ENCODE measurements at regions not wholly inside any gene's neighbourhood (a gene's known extent, or its start where the extent isn't known, plus 50 kb on each side); places are given as distances from the start of the nearest gene placed in this dataset.

DNA sequence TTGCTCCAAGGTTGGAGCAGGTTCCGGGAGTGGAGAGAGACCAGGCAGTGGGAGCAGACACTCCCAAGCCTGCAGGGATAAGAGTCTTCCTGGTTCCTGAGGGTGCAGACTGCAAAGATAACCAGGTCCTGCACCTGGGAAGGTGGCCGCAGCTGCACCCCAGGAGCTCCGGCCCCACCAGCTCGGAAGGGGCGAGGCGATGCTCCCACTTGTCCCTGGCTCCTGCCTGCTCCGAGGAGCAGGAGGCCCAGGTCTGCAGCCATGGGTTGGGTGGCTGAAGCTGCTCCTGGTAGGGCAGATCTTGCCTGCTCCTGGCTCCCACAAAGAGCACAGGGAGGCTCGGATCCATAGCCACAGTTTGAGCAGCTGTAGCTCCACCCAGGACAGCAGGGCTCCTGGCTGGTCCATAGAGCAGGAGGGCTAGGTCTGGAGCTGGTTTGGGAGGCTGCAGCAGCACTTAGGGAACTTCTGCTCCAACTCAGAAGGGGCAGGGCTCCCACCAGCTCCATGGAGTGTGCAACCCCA, 251.6 kb upstream of the GPC6 start:
- no peak for DNase-seq
- no peaks in the 10 kb centered on the region for H3K4me1 Mint-ChIP-seq (ENCODE audit: low read depth)
- no peak for ATAC-seq
- ChIA-PET POLR2A (no interaction called here), CTCF (no interaction called here)
- no peak overlapping the region for H3K27ac Mint-ChIP-seq
- no peak overlapping the region for H3K4me3 Mint-ChIP-seq
- H3K27me3 Mint-ChIP-seq (ENCODE audit: low read depth): no peaks in the 10 kb centered on the region
- peaks cover 8% of the 10 kb centered on the region for H3K9me3 Mint-ChIP-seq (ENCODE audit: insufficient read depth)
- no peaks in the 10 kb centered on the region for H3K36me3 Mint-ChIP-seq (ENCODE audit: low read depth)

DNA sequence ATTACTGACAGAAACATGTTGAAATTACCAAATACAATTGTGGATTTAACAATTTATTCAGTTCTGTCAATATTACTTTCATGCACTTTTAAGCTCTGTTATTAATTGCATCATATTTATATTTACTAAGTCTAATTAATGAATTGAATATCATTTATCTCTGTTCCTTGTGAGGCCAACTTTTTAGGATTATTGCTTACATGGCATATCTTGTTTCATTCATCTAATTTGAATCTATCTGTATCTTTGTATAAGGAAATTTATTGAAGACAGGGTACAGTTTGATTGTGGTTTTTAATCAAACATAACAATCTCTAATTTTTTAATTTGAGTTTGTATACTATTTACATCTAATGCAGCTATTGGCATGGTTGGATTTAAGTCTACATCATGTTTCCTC, 249.9 kb upstream of the GPC6 start:
- no peak for ATAC-seq
- Mint-ChIP-seq H3K27ac (no peak overlapping the region), H3K4me3 (no peak overlapping the region), H3K4me1 (ENCODE audit: low read depth) (no peaks in the 10 kb centered on the region), H3K9me3 (ENCODE audit: insufficient read depth) (peaks cover 8% of the 10 kb centered on the region), H3K27me3 (ENCODE audit: low read depth) (no peaks in the 10 kb centered on the region), H3K36me3 (ENCODE audit: low read depth) (no peaks in the 10 kb centered on the region)
- POLR2A ChIA-PET: no interaction called here
- CTCF ChIA-PET: no interaction called here
- DNase-seq: no peak

- no peak for DNase-seq
- Mint-ChIP-seq H3K27me3 (ENCODE audit: low read depth) (no peaks in the 10 kb centered on the region), H3K4me1 (ENCODE audit: low read depth) (no peaks in the 10 kb centered on the region), H3K27ac (no peak overlapping the region), H3K4me3 (no peak overlapping the region), H3K36me3 (ENCODE audit: low read depth) (no peaks in the 10 kb centered on the region), H3K9me3 (ENCODE audit: insufficient read depth) (peaks cover 4% of the 10 kb centered on the region)
- ChIA-PET CTCF (no interaction called here), POLR2A (no interaction called here)
- ATAC-seq: no peak
Observed at GRCh38 chr13:92984151-92984550, 242.5 kb upstream of the GPC6 start.

DNA sequence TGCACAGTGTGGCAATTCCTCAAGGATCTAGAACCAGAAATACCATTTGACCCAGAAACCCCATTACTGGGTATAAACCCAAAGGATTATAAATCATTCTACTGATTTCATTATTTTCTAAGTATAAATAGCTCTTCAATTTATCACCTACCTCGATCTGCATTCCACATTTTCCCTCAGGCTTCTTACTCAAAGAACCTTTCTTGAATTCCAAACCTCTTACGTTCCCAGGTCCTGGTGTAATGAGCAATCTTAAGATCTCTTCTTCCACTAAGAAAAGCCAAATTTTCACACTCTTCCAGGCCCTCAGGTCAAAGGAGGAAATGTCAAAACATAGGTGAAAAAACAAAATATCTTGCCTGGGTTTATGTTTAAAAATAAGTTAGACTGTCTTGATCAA, 237.3 kb upstream of the GPC6 start:
- no peaks in the 10 kb centered on the region for H3K27me3 Mint-ChIP-seq (ENCODE audit: low read depth)
- no peaks in the 10 kb centered on the region for H3K4me1 Mint-ChIP-seq (ENCODE audit: low read depth)
- ChIA-PET CTCF (no interaction called here), POLR2A (no interaction called here)
- no peaks in the 10 kb centered on the region for H3K36me3 Mint-ChIP-seq (ENCODE audit: low read depth)
- H3K4me3 Mint-ChIP-seq: no peak overlapping the region
- H3K27ac Mint-ChIP-seq: no peak overlapping the region
- H3K9me3 Mint-ChIP-seq (ENCODE audit: insufficient read depth): peaks cover 11% of the 10 kb centered on the region
- DNase-seq: no peak
- ATAC-seq: no peak

- DNase-seq (no peak), ATAC-seq (no peak)
- Mint-ChIP-seq H3K27me3 (ENCODE audit: low read depth) (no peaks in the 10 kb centered on the region), H3K4me3 (no peak overlapping the region), H3K36me3 (ENCODE audit: low read depth) (no peaks in the 10 kb centered on the region), H3K27ac (no peak overlapping the region), H3K4me1 (ENCODE audit: low read depth) (no peaks in the 10 kb centered on the region), H3K9me3 (ENCODE audit: insufficient read depth) (peaks cover 14% of the 10 kb centered on the region)
- ChIA-PET CTCF (no interaction called here), POLR2A (no interaction called here)
Observed at GRCh38 chr13:92991692-92992091, 234.9 kb upstream of the GPC6 start.

- CTCF ChIA-PET: no interaction called here
- Mint-ChIP-seq H3K4me1 (ENCODE audit: low read depth) (no peaks in the 10 kb centered on the region), H3K4me3 (no peak overlapping the region), H3K36me3 (ENCODE audit: low read depth) (no peaks in the 10 kb centered on the region), H3K27ac (no peak overlapping the region), H3K9me3 (ENCODE audit: insufficient read depth) (peaks cover 20% of the 10 kb centered on the region), H3K27me3 (ENCODE audit: low read depth) (no peaks in the 10 kb centered on the region)
- ATAC-seq (no peak), DNase-seq (no peak)
- POLR2A ChIA-PET: no interaction called here
Observed at GRCh38 chr13:92994056-92994455, 232.6 kb upstream of the GPC6 start.

DNA sequence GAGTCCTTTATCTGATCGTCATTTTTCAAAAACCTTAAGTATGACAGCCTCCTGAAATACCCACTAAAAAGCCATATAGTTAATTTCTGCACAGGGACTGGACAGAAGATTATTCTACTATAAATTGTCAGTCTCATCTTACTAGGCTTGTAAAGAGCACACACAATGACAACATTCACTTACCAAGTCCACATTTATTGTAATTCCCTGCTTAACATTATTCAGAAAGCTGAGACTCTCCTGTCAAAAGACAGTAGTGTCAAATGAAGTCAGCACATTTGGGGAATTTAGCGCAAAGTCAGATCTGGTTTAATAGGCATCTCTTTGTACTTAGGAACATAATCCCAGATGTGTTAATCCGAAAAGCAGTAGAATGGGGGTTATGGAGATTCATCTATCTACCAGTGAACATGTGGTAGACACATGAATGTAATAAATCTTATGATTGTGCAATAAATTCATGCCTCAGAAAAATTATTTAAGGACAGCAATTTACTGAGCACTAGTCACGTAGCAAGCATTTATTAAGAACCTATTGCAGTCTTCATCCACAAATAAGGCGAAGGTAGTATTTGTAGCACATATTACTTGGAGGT, 224.6 kb upstream of the GPC6 start:
- ATAC-seq (no peak), DNase-seq (no peak)
- Mint-ChIP-seq H3K27me3 (ENCODE audit: low read depth) (no peaks in the 10 kb centered on the region), H3K27ac (no peak overlapping the region), H3K4me3 (no peak overlapping the region), H3K36me3 (ENCODE audit: low read depth) (no peaks in the 10 kb centered on the region), H3K9me3 (ENCODE audit: insufficient read depth) (peaks cover 18% of the 10 kb centered on the region), H3K4me1 (ENCODE audit: low read depth) (no peaks in the 10 kb centered on the region)
- POLR2A ChIA-PET: no interaction called here
- CTCF ChIA-PET: no interaction called here

GRCh38 chr13:93003531-93003930, 223.1 kb upstream of the GPC6 start:
- CTCF ChIA-PET: no interaction called here
- no peaks in the 10 kb centered on the region for H3K4me1 Mint-ChIP-seq (ENCODE audit: low read depth)
- ATAC-seq (no peak), DNase-seq (no peak)
- POLR2A ChIA-PET: no interaction called here
- H3K27ac Mint-ChIP-seq: no peak overlapping the region
- H3K4me3 Mint-ChIP-seq: no peak overlapping the region
- no peaks in the 10 kb centered on the region for H3K36me3 Mint-ChIP-seq (ENCODE audit: low read depth)
- no peaks in the 10 kb centered on the region for H3K27me3 Mint-ChIP-seq (ENCODE audit: low read depth)
- peaks cover 16% of the 10 kb centered on the region for H3K9me3 Mint-ChIP-seq (ENCODE audit: insufficient read depth)

- H3K9me3 Mint-ChIP-seq (ENCODE audit: insufficient read depth): peaks cover 17% of the 10 kb centered on the region
- H3K36me3 Mint-ChIP-seq (ENCODE audit: low read depth): no peaks in the 10 kb centered on the region
- H3K27me3 Mint-ChIP-seq (ENCODE audit: low read depth): no peaks in the 10 kb centered on the region
- H3K4me1 Mint-ChIP-seq (ENCODE audit: low read depth): no peaks in the 10 kb centered on the region
- no peak for ATAC-seq
- no peak overlapping the region for H3K27ac Mint-ChIP-seq
- ChIA-PET CTCF (no interaction called here), POLR2A (interaction anchor here (0.7 kb wide), 1 partner anchor 1415 kb away, joined by 4 read pairs; no protein-coding TSS in a partner anchor)
- no peak overlapping the region for H3K4me3 Mint-ChIP-seq
- no peak for DNase-seq
Observed at GRCh38 chr13:93004919-93005318, 221.7 kb upstream of the GPC6 start.

GRCh38 chr13:93007928-93008327, 218.7 kb upstream of the GPC6 start:
- ATAC-seq: no peak

DNA sequence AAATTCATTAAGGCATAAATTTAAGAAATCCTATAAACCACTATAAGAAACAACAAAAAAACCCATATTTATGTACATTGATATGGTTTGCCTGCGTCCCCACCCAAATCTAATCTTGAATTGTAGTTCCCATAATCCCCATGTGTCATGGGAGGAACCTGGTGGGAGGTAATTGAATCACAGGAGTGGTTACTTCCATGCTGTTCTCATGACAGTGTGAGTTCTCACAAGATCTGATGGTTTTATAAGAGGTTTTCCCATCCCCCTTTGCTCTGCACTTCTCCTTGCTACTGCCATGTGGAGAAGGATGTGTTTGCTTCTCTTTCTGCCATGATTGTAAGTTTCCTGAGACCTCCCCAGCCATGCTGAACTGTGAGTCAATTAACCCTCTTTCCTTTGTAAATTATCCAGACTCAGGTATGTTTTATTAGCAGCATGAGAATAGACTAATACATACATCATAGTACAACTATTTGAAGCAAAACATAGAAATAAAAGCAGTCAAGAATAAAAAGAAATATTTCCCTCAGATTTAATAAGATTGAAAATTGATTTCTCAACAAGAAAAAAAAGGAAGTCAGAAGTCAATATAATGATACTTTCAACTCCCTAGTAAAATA, 209.0 kb upstream of the GPC6 start:
- no peaks in the 10 kb centered on the region for H3K36me3 Mint-ChIP-seq (ENCODE audit: low read depth)
- ChIA-PET POLR2A (no interaction called here), CTCF (no interaction called here)
- no peak overlapping the region for H3K27ac Mint-ChIP-seq
- no peak for DNase-seq
- no peaks in the 10 kb centered on the region for H3K27me3 Mint-ChIP-seq (ENCODE audit: low read depth)
- H3K9me3 Mint-ChIP-seq (ENCODE audit: insufficient read depth): peaks cover 9% of the 10 kb centered on the region
- no peak overlapping the region for H3K4me3 Mint-ChIP-seq
- H3K4me1 Mint-ChIP-seq (ENCODE audit: low read depth): no peaks in the 10 kb centered on the region
- ATAC-seq: no peak

More at GRCh38 chr13:93007928-93008327, 218.7 kb upstream of the GPC6 start:
- Mint-ChIP-seq H3K4me3 (no peak overlapping the region), H3K27ac (no peak overlapping the region), H3K9me3 (ENCODE audit: insufficient read depth) (peaks cover 16% of the 10 kb centered on the region), H3K27me3 (ENCODE audit: low read depth) (no peaks in the 10 kb centered on the region), H3K36me3 (ENCODE audit: low read depth) (no peaks in the 10 kb centered on the region), H3K4me1 (ENCODE audit: low read depth) (no peaks in the 10 kb centered on the region)
- no peak for DNase-seq
- POLR2A ChIA-PET: no interaction called here
- CTCF ChIA-PET: no interaction called here

- no peak overlapping the region for H3K4me3 Mint-ChIP-seq
- POLR2A ChIA-PET: no interaction called here
- no peak overlapping the region for H3K27ac Mint-ChIP-seq
- no peaks in the 10 kb centered on the region for H3K27me3 Mint-ChIP-seq (ENCODE audit: low read depth)
- no peak for ATAC-seq
- no peaks in the 10 kb centered on the region for H3K9me3 Mint-ChIP-seq (ENCODE audit: insufficient read depth)
- DNase-seq: no peak
- CTCF ChIA-PET: no interaction called here
- H3K4me1 Mint-ChIP-seq (ENCODE audit: low read depth): no peaks in the 10 kb centered on the region
- H3K36me3 Mint-ChIP-seq (ENCODE audit: low read depth): no peaks in the 10 kb centered on the region
Observed at GRCh38 chr13:93023929-93024328, 202.7 kb upstream of the GPC6 start.

DNA sequence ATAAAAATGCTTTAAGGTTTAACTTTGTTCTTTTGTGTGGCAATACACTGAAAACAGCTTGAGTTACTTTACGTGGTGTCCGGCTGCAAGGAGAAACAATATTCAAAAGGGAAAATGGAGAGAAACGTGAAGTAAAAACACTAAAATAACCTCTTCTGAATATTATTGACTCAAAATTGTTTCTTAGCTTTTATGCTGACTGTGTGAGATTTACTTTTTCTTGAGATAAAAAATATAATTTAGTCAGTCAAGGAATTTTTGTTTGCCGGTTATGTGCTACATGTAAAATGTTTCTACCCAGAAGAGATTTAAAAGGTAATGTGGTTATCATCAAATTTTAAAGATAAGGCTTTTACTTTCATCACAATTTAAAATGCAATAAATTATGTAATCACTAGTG, 200.6 kb upstream of the GPC6 start:
- ATAC-seq (no peak), DNase-seq (no peak)
- ChIA-PET CTCF (no interaction called here), POLR2A (no interaction called here)
- Mint-ChIP-seq H3K36me3 (ENCODE audit: low read depth) (no peaks in the 10 kb centered on the region), H3K27me3 (ENCODE audit: low read depth) (no peaks in the 10 kb centered on the region), H3K27ac (no peak overlapping the region), H3K4me1 (ENCODE audit: low read depth) (no peaks in the 10 kb centered on the region), H3K9me3 (ENCODE audit: insufficient read depth) (no peaks in the 10 kb centered on the region), H3K4me3 (no peak overlapping the region)

Data from activated CD8-positive, alpha-beta T cell treated with anti-CD3 and anti-CD28 coated beads, Interleukin-2, amount 10 ng/mL, durations not matched to agents 7 days and 5 days (primary cell).